Endothelial cell of umbilical vein (primary cell): ENCODE measurements at regions not wholly inside any gene's neighbourhood (a gene's known extent, or its start where the extent isn't known, plus 50 kb on each side); places are given as distances from the start of the nearest gene placed in this dataset.

Experiments
- BruUV-seq: library from RNA; stranded (reverse); fragments of 400-500 nt; replicated peaks from 2 replicates; lab custom pipeline; 2021; lab: Mats Ljungman, UMichigan
- CTCF ChIA-PET: fragments of 300-600, 350-600 bp; sonication (Branson Sonifier 250); formaldehyde crosslinking; loops from one replicate; lab custom pipeline; 2021; ENCODE audit warnings: antibody characterized with exemption, inconsistent platforms; lab: Charles Lee
- POLR2A ChIA-PET: fragments of 300-600, 350-600 bp; sonication (Branson Sonifier 250); formaldehyde crosslinking; loops from one replicate; lab custom pipeline; 2021; ENCODE audit warnings: antibody characterized with exemption, inconsistent platforms; lab: Charles Lee
- DNase-seq: peaks from one replicate; pipeline ENCODE4 v3.0.0-alpha.2; 2011; ENCODE audit warnings: low read depth, low spot score
- FAIRE-seq: peaks from 2 replicates; lab custom pipeline; 2011; peaks lifted over from hg19 to GRCh38; lab: Jason Lieb, UNC
- H2AFZ ChIP-seq: 2 replicates; pipeline ENCODE4 v1.6.0; 2012; ENCODE audit warnings: low read depth, low read length, control low read depth, inconsistent platforms
- H3K27ac ChIP-seq: 2 replicates; pipeline ENCODE4 v1.5.1; 2011; ENCODE audit warnings: low read depth, mild to moderate bottlenecking, control low read depth, low read length, moderate library complexity; ENCODE audit not compliant: insufficient read depth
- H3K27me3 ChIP-seq, 2 experiments: 2 replicates each; pipeline versions ENCODE4 v1.6.0 to v1.6.1; 2011; ENCODE audit warnings: low read length in 2 of 2, mixed read lengths in 1 of 2; ENCODE audit not compliant: control insufficient read depth in 2 of 2, insufficient read depth in 2 of 2
- H3K36me3 ChIP-seq, 2 experiments: 2 replicates in 1 of 2; 3 replicates in 1 of 2; pipeline ENCODE4 v1.5.1; 2011; ENCODE audit warnings: low read length in 2 of 2, mild to moderate bottlenecking in 1 of 2, moderate library complexity in 1 of 2; ENCODE audit not compliant: control insufficient read depth in 2 of 2, insufficient read depth in 2 of 2; ENCODE audit errors: extremely low read depth in 1 of 2
- H3K4me1 ChIP-seq: 3 replicates; pipeline ENCODE4 v1.5.1; 2011; ENCODE audit warnings: mild to moderate bottlenecking, low read length; ENCODE audit not compliant: control insufficient read depth, insufficient read depth; ENCODE audit errors: extremely low read depth
- H3K4me2 ChIP-seq: 2 replicates; pipeline ENCODE4 v1.6.1; 2011; ENCODE audit warnings: low read length, control low read depth, mixed read lengths; ENCODE audit not compliant: insufficient read depth
- H3K4me3 ChIP-seq, 3 experiments: fragments of 200-600 bp in 1 of 3; sonication (generic), shearing (Covaris generic) in 1 of 3; replicated peaks in 1 of 3; 2 replicates each; pipeline ENCODE4 v1.5.1; 2011 to 2016; ENCODE audit warnings: control low read depth in 3 of 3, low read length in 3 of 3, mild to moderate bottlenecking in 2 of 3, inconsistent platforms in 1 of 3, low read depth in 1 of 3, moderate library complexity in 1 of 3; ENCODE audit not compliant: insufficient read depth in 1 of 3
- H3K79me2 ChIP-seq: 2 replicates; pipeline ENCODE4 v1.6.0; 2012; ENCODE audit warnings: low read length, inconsistent platforms; ENCODE audit not compliant: control insufficient read depth, insufficient read depth
- H3K9ac ChIP-seq: replicated peaks from 2 replicates; pipeline ENCODE3; 2011; ENCODE audit warnings: low read length, control low read depth; ENCODE audit not compliant: insufficient read depth; ENCODE audit errors: extremely low read depth
- H3K9me1 ChIP-seq: replicated peaks from 3 replicates; pipeline ENCODE4 v1.6.0; 2011; ENCODE audit warnings: mild to moderate bottlenecking, low read length; ENCODE audit not compliant: control insufficient read depth, insufficient read depth; ENCODE audit errors: extremely low read depth
- H3K9me3 ChIP-seq: replicated peaks from 2 replicates; pipeline ENCODE4 v1.5.1; 2012; ENCODE audit warnings: low read length, inconsistent platforms; ENCODE audit not compliant: control insufficient read depth, insufficient read depth
- H4K20me1 ChIP-seq: replicated peaks from 2 replicates; pipeline ENCODE3; 2011; ENCODE audit warnings: mild to moderate bottlenecking, low read length; ENCODE audit not compliant: control insufficient read depth, insufficient read depth; ENCODE audit errors: extremely low read depth
- EZH2 ChIP-seq: IDR thresholded peaks from 2 replicates; pipeline ENCODE4 v1.6.1; 2012; ENCODE audit warnings: borderline replicate concordance, low read depth, mild to moderate bottlenecking, moderate library complexity, low read length, inconsistent platforms; ENCODE audit not compliant: severe bottlenecking
- FOS ChIP-seq: IDR thresholded peaks from 2 replicates; pipeline ENCODE4 v1.6.1; 2011; ENCODE audit warnings: mild to moderate bottlenecking, low read length, moderate library complexity, borderline replicate concordance; ENCODE audit not compliant: insufficient read depth
- GATA2 ChIP-seq: IDR thresholded peaks from 2 replicates; pipeline ENCODE4 v1.7.0; 2011; ENCODE audit warnings: low read depth, mild to moderate bottlenecking, moderate library complexity, mixed read lengths, low read length; ENCODE audit not compliant: insufficient read length, insufficient read depth
- JUN ChIP-seq: IDR thresholded peaks from 2 replicates; pipeline ENCODE4 v1.6.1; 2011; ENCODE audit warnings: borderline replicate concordance, low read depth; ENCODE audit not compliant: insufficient read length, insufficient read depth
- MAX ChIP-seq: IDR thresholded peaks from 2 replicates; pipeline ENCODE4 v1.6.1; 2011; ENCODE audit not compliant: insufficient read depth, insufficient read length
- MYC ChIP-seq: IDR thresholded peaks from one replicate; pipeline ENCODE4 v1.6.1; 2011; ENCODE audit warnings: mild to moderate bottlenecking, low read depth, low read length
- POLR2A ChIP-seq: IDR thresholded peaks from 2 replicates; pipeline ENCODE4 v1.6.1; 2012; ENCODE audit warnings: low read depth, mild to moderate bottlenecking, control low read depth, low read length
- POLR2AphosphoS5 ChIP-seq: IDR thresholded peaks from 2 replicates; pipeline ENCODE4 v1.6.1; 2012; ENCODE audit warnings: low read depth, mild to moderate bottlenecking, control low read depth, low read length, moderate library complexity; ENCODE audit not compliant: insufficient read depth
- dilution Hi-C: fragments of 300-500 bp; cut with MboI; formaldehyde crosslinking; loops from one replicate; pipeline ENCODE4 v1.15.0; 2019; ENCODE audit warnings: low sequenced_read_pairs; ENCODE audit not compliant: extremely low pct_ligation_motif_present
- intact Hi-C: fragments of 100-400 bp; cut with micrococcal nuclease; formaldehyde crosslinking; loops from one replicate; pipeline ENCODE4 v1.10.0; 2022
- TF ChIP-seq, protein P1 (sequence below), 2 donors: IDR thresholded peaks; 1 replicate in 1 of 2; 2 replicates in 1 of 2; pipeline ENCODE4 v1.5.1; 2011; ENCODE audit warnings: low read length in 2 of 2, mild to moderate bottlenecking in 2 of 2, moderate library complexity in 2 of 2, control low read depth in 1 of 2, inconsistent platforms in 1 of 2, low read depth in 1 of 2; ENCODE audit not compliant: insufficient read depth in 1 of 2; ENCODE audit errors: extremely low read depth in 1 of 2

DNA sequence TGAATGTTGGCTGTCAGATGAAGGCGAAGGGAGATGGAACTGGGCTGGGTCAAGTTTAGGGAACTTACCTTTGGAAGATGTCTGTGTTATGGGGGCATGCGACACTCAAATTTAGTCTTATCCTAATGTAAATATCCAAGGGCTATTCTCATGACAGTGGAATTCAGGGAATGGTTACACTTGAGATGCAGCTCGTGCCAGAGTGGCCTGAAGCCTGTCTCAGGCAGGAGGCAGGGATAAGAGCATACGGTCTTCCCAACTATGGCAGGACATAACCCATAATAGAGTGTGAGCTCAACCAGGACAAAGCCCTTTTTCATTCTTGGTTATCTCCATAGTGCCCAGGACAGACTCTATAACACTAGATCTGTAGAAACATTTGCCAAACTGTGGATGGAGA is 393.3 kb upstream of the CDH11 start:
- dilution Hi-C loops, result no loop called here
- Histone ChIP-seq H3K4me2 (no peak overlapping the region), H3K27me3 (no peaks in the 10 kb centered on the region), H3K4me3 (no peak overlapping the region), H3K9me3 (no peaks in the 10 kb centered on the region), H2AFZ (no peak overlapping the region), H3K9me1 (no peaks in the 10 kb centered on the region), H3K36me3 (no peaks in the 10 kb centered on the region), H4K20me1 (no peaks in the 10 kb centered on the region), H3K79me2 (no peaks in the 10 kb centered on the region), H3K9ac (no peak overlapping the region), H3K4me1 (no peaks in the 10 kb centered on the region), H3K27ac (no peak overlapping the region)
- FAIRE-seq (no peak), DNase-seq (no peak)
- CTCF ChIA-PET, result no interaction called here
- intact Hi-C loops, result no loop called here
- BruUV-seq, result no TSS peak
- POLR2A ChIA-PET, result no interaction called here
- no peak for TF ChIP-seq EZH2

GRCh38 chr16:65510850-65511249 is 389.0 kb upstream of the CDH11 start:
- intact Hi-C loops, result no loop called here
- ChIA-PET POLR2A (no interaction called here), CTCF (no interaction called here)
- dilution Hi-C loops, result no loop called here
- BruUV-seq, result no TSS peak
- Histone ChIP-seq H3K4me2 (no peak overlapping the region), H3K9me3 (no peaks in the 10 kb centered on the region), H3K27ac (no peak overlapping the region), H2AFZ (no peak overlapping the region), H3K79me2 (no peaks in the 10 kb centered on the region), H4K20me1 (no peaks in the 10 kb centered on the region), H3K9ac (no peak overlapping the region), H3K4me3 (no peak overlapping the region), H3K36me3 (no peaks in the 10 kb centered on the region), H3K4me1 (no peaks in the 10 kb centered on the region), H3K9me1 (no peaks in the 10 kb centered on the region), H3K27me3 (no peaks in the 10 kb centered on the region)
- no peak for TF ChIP-seq MAX
- TF ChIP-seq POLR2AphosphoS5, result no peak
- TF ChIP-seq MYC, result no peak
- no peak for TF ChIP-seq GATA2
- TF ChIP-seq, protein P1, sequence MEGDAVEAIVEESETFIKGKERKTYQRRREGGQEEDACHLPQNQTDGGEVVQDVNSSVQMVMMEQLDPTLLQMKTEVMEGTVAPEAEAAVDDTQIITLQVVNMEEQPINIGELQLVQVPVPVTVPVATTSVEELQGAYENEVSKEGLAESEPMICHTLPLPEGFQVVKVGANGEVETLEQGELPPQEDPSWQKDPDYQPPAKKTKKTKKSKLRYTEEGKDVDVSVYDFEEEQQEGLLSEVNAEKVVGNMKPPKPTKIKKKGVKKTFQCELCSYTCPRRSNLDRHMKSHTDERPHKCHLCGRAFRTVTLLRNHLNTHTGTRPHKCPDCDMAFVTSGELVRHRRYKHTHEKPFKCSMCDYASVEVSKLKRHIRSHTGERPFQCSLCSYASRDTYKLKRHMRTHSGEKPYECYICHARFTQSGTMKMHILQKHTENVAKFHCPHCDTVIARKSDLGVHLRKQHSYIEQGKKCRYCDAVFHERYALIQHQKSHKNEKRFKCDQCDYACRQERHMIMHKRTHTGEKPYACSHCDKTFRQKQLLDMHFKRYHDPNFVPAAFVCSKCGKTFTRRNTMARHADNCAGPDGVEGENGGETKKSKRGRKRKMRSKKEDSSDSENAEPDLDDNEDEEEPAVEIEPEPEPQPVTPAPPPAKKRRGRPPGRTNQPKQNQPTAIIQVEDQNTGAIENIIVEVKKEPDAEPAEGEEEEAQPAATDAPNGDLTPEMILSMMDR (IDR thresholded peaks at IDR 0.05; ENCODE audit: extremely low read depth in 1 of 2, insufficient read depth in 1 of 2, low read depth in 1 of 2, low read length in 2 of 2), result no peak
- no peak for TF ChIP-seq EZH2
- no peak for TF ChIP-seq JUN
- TF ChIP-seq POLR2A, result no peak
- no peak for TF ChIP-seq FOS
- FAIRE-seq (no peak), DNase-seq (no peak)
